HG03045 (cell line): ENCODE measurements at regions not wholly inside any gene's neighbourhood (a gene's known extent, or its start where the extent isn't known, plus 50 kb on each side); places are given as distances from the start of the nearest gene placed in this dataset.

Experiments
- ATAC-seq: cut with Tn5 transposase; IDR thresholded peaks from one replicate; pipeline ENCODE4 v1.9.1; 2021; ENCODE audit warnings: mild to moderate bottlenecking, moderate library complexity; ENCODE audit not compliant: unreplicated experiment

DNA sequence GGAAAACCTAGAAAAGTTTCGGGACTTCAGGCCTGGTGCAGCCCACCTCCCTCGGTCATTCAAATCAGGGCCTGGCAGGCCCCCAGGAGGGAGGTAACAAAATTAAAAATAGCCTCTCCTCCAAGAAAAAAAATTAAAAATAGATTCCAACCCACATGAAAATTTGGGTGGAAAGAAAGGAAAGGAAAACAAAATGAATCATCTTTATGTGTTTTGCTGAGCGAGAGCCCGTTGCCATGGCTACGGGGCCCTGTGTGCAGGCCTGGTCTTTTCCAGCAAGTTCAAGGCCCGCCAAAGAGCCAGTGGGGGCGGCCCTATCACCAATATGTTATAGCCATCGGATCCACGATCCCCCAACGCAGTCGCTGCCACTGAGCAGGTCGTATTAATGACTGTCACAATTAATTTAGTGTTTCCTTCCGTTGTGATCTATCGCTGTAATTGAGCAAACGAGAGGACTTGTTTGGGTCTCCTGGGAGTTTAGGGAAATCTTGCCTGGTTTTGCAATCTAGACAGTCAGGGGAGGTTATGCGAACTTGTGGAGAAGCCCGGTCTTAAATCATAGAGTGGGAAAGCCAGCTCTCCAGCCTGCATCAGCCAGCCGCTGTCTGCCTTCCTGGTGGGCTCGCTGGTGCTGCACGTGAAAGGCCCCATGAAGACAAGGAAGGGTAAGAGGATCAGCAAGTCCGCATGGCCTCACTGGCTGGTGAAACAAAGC lies 452.4 kb downstream of the BCOR start:
- ATAC-seq: no peak

DNA sequence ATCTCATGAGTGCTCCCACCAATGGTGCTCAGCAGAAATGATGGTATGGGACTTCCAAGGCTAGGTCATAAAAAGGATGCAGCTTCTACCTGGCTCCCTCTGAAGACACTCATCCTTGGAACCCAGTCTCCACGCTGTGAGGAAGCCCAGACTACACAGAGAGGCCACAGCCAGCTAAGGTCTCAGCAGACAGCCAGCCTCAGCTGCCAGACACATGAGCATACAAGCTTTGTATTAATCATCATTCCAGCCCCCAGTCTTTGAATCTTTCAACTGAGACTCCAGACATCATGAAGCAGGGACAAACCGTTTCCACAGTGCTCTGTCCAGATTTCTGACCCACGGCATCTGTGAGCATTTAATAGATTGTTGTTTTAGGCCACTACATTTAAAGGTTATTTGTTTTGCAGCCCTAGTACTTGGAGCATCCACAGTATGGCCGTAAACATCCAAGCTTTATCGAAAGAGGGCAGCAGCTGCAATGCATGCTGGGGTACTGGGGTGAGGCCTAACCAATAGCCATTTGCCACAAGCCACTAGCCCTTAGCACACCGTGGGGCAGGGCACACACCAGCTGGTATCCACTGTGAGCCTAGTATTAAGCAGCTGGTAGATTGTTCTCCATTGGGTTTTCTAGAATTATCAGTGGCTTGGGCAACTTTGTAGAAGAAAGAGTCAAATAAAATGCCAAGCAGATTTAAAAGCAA lies 449.1 kb downstream of the BCOR start:
- no peak for ATAC-seq

DNA sequence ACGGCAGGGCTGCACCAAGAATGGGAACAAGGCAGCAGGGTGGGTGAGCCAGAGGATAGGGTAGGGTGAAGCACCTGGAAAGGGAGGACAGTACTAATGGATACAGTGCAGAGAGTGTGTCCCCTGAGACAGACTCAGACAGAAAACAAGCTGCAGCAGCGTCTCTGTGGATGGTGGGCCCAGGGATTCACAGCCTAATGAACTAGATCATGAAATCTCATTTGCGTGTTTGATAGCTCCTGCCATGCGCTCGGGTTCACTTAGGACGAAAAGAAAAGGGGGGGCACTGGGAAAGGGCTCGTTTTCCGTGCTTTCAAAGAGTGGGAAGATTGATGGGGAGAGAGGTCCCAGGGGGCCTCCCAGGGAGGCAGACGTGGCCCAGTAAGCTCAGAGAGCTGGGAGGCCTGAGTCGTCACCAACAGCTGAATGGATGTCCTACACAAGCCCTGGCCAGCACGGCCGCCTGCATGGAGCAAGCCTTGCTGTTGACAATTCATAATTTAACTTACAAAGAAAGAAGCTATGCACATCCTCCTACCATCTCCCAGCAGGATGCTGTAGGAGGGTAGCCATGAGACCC lies 446.9 kb downstream of the BCOR start:
- ATAC-seq: no peak

DNA sequence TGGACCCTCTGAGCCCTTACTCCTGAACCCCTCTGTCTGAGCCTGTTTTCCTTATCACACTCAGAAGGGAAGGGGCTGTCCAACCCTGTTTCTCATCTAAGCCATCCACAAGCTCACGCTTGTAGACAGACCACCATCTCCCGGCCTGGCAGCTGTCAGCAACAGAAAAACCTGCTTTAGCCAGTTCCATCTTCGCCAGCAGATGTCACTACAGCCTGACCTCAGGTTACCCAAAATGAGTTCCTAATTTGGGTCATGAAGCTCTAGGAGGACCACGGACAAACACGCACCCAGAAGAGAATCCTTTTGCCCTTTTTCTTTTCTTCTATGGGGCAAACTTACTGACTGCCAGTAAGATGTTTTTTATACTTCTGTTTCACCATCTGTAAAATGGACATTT lies 445.4 kb downstream of the BCOR start:
- ATAC-seq: no peak

DNA sequence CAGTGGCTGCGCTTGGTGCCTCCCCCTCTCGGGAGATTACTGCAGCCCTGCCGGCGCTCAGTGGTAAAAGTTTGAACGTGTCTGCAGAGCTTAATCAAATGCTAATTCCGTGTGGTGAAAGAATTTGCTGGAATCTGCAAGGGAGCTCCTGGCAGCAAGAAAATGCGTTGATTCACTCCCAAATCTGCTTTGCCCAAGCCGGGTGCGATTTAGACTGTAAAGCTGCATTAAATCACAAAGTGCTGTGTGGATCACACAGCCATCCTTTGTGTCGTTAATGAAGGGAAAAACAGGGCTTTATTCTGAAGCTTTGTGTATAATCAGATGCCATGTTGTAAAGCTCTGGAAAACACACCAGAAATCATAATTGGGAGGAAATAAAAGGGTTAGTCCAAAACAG lies 444.1 kb downstream of the BCOR start:
- ATAC-seq: no peak

DNA sequence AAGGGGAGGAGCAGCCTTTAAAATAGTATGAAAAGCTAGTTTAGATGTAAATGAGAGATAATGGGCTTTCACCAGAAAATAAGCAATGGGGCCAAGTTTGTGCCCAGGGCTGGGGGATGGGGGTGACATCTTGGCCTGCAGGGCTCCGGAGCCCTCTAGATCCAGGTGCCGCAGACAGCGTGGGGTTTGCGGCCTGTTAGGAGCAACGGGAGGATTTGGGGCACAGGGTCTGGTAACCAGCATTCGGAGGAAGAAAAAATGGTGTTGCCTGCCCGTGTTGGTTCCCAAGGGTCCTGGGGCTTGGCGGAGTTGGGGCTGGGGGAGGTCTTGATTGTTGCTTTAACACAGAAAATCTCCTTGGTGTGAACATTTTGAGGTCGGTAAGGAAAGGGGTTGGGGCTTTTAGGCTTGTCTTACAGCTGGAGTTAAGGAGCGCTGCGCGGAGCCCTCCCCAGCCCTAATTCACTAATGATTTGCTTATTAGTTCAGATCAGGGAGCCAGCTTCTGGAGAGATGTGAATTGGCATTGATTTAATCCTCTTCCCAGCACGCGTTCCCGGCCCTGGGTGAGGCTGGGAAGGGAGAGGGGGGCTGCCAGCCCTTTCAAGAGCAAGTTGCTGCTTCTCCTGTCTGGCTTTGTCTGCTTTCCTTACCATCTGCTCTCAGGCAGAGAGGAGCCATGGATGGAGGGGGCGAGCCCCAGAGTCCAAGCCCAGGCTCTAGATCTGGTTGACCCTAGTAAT lies 443.4 kb downstream of the BCOR start:
- ATAC-seq: no peak

DNA sequence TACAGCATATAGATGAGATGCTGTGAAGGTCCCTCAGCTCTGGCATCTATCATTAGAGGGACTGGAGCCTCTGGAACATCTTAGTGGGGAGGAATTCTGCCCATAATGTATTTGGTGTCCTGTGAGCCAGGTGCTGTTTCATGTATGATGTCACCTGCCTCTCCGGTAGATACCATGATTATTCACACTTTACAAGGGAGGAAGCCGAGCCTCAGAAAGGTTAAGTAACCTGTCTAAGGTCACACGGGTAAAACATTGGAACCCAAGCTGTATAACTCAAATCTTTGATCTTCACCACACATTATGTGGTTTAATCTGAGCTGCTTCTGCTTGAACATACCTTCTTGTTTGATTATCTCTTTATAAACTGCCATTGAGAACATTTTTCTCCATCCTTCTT lies 442.8 kb downstream of the BCOR start:
- no peak for ATAC-seq

DNA sequence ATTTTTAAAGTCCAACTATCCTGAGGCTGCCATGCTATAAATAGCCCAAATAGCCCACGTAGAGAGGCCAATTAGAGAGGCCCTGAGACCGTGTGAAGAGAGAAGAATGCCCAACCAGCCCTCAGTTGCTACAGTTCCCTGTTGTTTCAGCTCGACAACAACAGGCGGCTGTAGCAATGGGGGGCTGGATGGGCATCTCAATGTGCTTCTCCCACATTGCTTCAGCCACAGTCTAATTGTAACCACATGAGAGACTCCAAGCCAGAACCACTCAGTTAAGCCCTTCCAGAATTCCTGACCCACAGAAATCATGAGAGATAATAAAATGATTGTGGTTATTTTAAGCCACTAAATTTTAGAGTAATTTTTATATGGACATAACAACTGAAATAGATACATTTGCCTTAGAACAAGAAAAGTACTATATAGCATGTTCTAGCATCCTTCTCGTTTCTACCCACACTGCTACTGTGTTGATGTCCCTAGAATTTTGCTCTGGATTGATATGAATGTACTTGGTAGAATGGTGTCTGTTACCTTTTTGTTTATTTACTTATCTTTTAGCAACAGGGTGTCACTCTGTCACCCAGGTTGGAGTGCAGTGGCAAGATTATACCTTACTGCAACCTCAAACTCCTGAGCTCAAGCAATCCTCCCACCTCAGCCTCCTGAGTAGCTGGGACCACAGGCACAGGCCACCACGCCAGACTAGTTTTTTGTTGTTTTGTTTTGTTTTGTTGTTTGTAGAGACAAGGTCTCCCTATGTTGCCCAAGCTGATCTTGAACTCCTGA lies 436.4 kb downstream of the BCOR start:
- ATAC-seq: no peak

DNA sequence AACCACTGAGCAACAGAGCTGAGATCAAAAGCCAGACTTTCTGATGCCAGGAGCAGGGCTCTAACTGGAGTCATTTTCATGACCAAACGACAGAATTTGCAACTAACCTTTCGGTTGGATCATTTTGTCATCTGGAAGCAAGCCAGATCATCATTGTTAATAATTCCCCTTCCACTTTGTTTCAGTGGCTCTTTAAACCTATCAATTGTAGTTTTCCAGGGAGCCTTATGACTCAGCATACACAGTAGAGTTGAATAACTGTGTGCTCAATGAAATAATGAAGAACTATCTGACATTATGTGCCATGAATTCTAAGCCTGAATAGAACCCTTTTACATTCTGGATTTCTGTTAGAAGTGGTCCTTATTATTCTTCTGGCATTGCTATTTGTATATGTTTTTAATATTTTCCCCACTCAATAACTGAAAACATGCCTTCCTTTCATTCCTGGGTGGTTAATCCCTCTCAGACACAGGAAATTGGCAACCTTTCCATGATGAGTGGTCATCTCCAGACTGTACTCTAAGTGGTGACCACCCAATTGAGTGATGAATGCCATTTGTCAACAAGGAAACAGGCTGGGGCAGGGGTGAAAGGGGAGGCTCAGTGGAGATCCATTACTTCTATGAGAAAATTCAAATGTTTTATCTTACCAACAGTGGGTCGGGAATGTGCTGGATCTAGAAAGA lies 431.8 kb downstream of the BCOR start:
- ATAC-seq: no peak

DNA sequence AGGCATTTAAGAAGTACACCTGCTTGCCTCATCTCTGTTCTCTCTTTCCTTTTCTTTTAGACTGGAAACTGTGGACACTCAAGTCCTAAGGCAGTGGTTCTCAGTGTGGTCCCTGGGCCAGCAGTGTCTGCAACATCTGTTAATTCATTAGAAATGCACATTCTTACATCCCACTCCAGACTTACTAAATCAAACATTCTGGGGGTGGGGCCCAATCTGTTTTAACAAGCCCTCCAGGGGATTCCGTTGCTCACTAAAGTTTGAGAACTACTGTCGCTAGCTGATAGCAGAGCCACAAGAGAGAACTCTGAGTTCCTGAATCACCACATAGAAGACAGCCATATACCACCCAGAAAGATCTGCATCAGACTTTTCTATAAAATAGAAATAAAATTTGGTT lies 430.6 kb downstream of the BCOR start:
- no peak for ATAC-seq

DNA sequence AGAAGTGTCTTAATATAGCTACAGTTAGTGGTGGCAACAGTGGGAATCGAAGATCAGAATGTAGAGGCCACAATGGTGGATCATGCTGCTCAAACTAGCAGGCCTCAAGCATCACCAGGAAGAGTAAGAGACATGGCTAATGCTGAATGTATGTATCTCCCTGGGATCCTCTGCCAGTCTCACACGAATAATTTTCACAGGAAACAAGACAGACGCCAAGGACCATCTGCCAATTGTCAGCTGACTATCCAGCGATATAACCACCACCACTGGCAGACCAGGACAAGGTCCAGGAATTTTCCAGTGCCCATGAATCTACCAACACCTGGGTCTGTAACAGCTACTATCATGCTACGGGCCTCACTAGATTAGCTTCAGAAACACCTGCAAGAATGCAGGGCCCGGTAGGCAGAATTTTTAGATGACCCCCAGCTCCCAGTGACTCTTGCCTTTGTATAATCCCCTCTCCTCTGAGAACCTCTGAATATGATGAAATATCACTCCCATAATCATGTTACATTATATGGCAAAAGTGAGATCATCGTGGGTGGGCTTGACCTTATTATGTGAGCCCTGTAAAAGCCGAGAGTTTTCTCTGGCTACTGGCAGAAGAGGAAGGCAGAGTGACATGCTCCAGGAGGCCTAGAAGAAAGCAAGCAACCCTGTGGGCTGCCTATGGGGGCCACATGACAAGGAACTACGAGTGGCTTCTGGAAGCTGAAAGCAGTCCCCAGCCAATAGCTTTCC lies 429.8 kb downstream of the BCOR start:
- ATAC-seq: no peak

DNA sequence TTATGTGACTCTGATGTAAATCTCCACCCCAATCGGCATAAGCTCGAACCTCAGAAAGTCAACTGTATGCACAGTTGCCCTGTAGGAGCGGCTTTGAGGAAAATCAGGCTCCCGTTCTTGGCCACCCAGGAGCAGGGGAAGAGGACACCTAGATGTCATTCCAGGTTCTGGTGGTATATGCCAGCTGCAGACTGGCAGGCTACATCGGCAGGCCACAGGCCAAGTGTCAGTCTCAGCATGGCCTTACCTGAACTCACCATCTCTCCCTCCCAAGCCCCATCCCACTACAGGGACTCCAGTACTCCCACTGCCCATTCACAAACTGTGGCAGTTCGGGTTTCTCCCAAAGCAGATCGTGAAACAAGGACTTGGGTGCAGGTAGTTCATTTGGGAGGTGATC lies 428.1 kb downstream of the BCOR start:
- ATAC-seq: no peak

DNA sequence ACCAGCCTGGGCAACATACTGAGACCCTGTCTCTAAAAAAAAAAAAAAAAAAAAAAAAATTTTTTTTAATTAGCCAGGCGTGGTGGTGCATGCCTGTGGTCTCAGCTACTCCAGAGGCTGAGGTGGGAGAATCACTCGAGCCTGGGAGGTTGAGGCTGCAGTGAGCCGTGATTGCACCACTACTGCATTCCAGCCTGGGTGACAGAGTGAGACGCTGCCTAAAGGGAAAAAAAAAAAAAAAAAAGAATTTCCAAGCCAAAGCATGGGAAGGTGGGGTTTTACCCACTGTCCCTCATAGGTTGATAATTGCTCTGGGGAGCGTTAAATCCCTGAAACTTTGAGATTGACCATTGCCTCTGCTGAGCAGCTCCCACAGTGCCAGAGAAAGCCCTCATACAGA lies 427.5 kb downstream of the BCOR start:
- no peak for ATAC-seq

DNA sequence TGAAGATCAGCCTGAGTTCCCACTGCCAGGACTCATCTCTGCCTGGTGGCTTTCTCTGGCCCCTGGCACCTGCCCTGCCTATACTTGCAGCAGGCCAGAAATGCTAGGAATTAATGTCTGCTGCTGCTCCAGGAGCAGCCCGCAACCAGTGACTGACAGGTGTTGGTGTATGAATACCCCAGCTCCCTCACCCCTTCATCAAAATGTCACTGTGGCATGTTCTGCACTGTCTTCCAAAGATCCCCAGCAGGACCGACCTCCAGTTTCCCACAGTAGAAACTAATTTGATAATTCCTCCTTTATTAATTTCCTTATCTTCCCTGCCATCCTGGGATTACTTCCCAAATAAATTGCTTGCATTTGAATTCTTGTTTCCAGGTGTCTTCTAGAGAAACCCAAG lies 425.4 kb downstream of the BCOR start:
- ATAC-seq: no peak

DNA sequence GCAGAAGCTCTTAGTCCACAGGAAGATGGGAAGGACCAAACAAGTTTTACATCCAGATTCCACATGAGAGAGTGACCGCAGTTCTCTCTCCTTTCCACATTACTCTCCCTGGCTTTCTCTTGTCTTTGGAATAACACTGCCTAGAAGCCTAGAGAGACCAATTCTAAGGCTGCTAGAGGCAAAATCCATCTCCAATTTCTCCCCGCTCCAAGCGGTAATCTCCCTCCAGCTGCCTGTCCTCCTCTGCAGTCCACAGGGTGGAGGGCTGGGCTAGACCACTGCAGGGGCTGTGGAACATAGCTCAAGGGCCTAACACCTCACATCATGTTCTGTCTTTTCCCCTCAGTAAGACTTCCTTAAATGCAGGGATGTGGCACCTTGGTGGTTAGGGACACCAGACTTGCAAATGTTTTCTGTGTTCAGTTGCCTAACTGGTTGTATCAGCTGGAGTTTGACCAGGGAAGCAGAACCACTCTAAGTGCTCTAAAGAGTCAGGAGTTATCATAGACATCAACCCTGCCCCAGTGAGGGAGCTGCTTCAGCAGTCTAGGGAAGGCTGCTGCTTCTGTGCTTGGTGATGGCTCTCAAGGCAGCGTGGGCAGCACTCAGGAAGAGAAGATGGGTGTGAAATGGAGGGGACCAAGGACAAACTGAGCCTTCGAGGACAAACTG lies 423.1 kb downstream of the BCOR start:
- ATAC-seq: no peak

DNA sequence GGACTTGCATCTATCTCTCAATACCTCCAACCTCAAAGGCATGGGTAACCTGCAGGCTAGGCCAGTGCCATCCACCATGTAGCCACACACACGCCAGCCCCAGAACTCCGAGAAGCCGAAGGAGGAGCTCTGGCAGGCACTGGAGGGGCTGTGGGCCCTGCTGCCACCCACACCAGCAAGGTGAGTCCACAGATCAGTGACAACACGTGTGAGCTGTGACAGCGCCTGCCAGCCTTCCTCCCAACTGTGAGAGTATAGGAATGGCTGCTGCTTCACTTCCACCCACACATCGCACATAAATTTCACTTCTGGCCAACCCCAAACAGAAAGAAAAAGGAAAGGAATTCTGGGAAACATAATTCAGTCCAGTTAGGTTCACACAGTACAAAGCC lies 422.6 kb downstream of the BCOR start:
- ATAC-seq: no peak

DNA sequence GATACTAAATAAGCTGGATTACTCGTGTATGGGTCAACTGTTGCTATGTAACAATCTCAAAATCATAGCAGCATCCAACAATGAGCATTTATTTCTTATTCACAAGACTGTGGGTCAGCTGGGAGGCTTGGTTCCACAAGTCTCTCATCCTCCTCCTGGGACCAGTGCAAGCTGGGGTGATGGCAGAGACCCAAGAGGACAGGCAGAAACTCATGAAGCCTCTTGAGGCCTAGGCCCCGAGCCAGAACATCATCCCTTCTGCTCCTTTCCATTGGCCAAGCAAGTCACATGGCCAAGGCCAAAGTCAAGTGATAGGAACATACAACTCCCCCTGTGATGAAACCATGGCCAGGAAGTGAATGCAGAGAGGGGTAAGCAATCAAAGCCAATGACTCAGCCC lies 422.1 kb downstream of the BCOR start:
- ATAC-seq: no peak

DNA sequence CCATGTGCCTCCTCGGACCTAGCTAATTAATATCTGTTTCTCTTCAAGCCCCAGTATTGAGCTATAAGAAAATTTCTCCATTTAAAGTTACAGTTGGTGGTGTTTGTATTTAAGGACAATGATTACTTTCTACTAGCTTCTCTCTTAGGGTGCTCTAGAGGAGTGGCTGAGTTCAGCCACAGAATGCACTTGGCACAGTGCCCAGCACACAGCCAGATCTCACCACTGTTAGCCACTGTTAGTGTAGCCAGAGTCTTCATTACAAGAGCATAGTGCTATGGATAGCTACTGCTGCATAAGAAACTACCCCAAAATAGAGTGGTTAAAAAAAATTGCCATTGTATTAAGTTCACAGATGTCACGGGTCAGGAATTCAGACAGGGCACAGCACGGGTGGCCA lies 421.3 kb downstream of the BCOR start:
- ATAC-seq: no peak

DNA sequence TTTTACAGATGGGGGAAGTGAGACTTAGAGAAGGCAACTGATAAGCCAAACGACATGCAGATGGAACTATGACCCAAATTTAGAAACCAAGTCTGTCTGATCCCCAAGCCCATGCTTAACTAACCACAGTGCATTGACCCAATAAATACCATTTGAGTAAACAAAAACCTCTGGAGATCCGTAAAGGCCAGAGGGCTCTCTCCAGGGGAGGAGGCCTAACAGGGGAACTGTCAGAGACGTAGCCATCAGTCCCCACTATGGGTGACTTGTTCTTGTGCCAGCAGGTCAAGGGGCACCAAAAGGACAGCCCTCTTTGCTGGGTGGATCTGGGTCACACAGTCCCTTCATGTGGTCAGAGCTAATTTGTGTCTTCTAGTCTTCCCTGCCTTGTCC lies 420.2 kb downstream of the BCOR start:
- no peak for ATAC-seq
